GM19025 (cell line): ENCODE measurements at regions not wholly inside any gene's neighbourhood (a gene's known extent, or its start where the extent isn't known, plus 50 kb on each side); places are given as distances from the start of the nearest gene placed in this dataset.
A peak's percentile ranks its signal among the peaks of the same experiment; 100 is the strongest.
"Not testable (repeated sequence)": the region's sequence is repeated elsewhere in the genome, so short reads cannot be mapped to it uniquely, and the experiment has no call there.

ENCODE experiments used
- ATAC-seq: cut with Tn5 transposase; IDR thresholded peaks from one replicate; pipeline ENCODE4 v1.9.1; 2021; ENCODE audit warnings: mild to moderate bottlenecking, low read depth, moderate library complexity; ENCODE audit not compliant: unreplicated experiment

GRCh38 chr1:70666381-70667140, 255.5 kb downstream of the CTH start:
- ATAC-seq, result no peak

DNA sequence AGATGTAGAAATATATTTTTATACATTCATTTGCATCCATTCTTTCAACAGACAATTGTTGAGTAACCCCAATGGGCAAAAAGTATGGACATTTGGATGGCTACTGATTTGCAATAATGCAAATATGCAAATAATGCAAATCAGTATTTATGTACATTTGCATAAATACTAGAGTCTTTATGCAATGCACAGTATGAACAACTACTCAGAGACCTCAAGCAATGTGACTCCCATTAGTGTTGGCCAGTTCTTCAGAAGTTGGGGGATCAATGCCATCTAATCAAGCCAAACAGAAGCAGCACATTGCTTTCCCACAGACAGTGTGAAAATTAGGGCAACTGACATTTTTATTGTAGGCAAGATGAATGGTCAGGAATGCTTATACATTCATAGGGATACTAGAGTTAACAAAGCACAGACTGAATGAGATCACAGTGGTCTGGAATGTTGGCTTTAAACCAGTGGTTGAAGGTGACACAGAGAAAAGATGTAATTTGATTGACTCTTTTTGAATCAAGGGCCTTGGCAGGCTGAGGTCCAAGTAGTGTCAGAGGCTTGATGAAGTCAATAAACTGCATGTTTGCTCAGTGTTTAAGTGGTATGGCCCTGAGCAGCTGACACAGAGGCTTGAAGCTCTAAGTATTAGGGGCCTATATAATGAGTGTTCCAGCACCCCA, 256.6 kb downstream of the CTH start:
- ATAC-seq, result no peak

DNA sequence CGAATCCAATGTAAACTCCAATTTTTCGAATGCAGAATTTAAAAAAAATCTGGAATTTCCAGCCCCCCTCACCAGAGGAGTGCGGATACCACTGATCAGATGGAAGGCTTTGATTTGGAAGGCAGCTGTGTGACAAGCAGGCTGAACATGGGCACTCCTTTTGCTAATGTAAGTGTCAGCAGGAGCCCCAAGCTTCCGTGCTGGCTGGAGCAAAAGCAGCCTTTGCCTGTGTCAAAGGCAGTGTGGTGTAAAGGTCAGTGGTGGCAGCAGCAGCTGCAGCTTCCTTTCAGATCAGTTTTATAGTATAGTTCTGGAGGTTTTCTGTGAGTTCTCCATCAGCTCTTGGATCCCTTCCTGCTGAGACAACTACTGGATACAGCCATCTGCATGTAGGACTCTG, 259.9 kb downstream of the CTH start:
- no peak for ATAC-seq

DNA sequence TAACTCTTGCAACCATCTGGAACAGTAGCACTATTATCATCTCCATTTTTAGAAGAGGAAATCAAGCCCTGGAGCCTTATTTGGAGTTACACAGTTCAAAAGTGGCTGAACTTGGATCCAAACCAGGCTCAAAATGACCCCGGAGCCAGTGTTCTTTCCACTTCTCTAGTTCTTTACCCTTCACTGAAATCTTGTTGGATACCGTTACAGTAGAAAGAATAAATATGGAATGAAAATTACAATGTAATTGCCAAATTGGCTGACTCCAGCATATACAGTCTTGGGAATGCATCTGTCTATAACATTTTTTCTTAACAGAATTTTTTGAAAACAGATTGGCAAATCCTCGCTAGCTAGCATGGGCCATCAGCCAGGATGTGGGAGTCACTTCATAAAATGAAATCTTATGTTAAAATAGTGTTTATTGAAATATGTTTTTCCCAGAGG, 261.4 kb downstream of the CTH start:
- ATAC-seq, result no peak

GRCh38 chr1:70674941-70675685, 264.0 kb downstream of the CTH start:
- no peak for ATAC-seq

DNA sequence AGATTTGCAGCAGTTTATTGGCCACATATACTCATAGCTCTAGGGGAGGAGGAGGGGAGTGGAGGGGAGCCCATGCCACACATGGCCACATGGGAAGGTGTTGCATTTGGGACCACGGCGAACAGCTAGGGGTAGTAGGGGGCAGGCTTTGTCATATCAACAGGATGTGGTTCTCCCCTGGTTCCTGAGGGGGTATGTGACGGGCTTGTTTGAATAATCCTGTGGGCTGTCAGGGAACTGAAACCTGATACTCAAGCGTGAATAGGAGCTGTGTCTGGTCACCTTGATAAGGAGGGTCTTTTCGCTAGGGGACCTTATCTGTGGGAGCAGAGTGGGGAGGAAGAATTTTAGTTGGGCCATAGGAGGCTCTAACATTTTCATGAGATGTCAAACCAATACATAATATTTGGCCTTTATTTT, 264.7 kb downstream of the CTH start:
- ATAC-seq, result no peak

DNA sequence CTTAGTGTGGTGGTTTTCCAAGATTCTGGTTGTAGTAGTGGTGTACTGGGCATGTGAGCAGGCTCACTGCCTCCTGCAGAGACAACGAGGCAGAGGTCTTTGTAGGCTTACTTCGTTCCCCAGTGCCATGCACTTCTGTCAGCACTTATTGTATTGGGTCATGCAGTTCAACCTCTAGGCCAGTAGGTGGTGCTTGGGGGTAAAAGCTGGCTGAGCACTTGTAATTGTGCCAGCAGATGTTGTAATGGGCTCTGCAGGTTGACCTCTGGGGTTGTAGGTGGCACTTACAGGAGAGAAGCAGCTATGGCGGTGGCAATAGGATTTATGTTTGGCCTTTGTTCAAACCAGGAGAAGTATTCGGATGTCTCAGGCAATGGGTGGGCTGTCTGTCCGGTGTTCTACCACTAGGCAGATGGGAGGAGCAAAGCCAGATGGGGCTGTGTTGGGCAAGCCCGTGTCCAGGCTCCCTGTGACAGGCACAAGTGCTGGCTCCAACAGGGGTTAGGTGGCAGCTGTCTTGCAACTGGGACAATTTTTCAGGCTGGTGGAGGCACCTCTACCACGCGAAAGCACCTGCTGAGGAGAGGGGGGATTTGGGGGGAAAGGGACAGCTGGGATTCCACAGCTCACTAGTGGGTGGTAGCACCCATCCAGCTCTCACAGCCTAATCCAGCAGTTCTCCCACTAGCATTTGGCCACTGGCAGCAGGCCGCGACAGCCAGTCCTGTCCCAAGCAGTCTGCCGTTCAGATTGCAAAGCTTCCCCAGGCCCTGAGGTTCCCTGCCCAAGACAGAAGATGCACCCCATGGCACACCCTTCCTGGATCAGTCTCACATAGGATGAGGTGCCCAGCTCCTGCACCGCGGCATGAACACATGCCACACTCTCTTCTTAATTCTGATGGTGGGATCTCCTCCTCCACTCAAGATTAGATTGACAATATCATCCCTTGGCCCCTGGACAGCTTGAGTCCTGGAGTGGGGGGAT, 274.5 kb downstream of the CTH start:
- ATAC-seq, result peak; percentile 88

DNA sequence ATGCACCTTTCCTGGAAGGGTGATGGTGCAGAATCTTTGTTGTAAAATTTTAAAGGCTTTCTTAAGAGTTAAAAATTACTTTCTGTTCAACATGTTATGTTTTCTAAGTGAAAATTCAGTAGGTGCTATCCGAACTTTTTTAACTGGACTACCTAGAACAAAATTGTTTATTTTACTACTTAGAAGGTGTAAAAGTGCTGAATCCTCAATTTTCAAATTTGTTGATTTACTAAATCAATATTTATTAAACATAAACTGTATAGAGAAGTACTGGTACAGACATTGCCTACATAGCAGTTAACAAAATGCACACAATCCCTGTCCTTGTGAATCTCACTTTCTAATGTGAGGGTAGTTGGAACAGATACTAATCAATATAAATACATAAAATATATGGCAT, 277.5 kb downstream of the CTH start:
- no peak for ATAC-seq

- no peak for ATAC-seq
Measured at GRCh38 chr1:70706381-70707037, 295.4 kb downstream of the CTH start.

DNA sequence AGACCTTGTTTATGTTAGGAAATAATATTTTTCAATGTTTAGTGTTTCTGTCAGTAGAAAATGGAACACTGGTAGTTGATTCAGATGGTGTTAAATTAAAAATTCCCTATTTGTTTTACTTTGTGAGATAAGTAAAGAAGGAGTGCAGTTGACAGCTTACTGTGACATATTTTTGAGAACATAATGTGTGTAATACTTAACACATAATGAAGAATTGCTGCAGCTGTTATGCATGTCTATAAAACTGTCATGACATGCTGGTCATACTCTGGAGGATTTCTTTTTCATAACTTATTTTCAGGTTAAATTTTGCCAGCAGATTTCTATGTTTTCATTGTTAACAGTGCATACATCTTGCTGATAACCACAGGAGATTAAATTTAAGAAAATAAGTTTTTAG, 296.1 kb downstream of the CTH start:
- ATAC-seq, result no peak

DNA sequence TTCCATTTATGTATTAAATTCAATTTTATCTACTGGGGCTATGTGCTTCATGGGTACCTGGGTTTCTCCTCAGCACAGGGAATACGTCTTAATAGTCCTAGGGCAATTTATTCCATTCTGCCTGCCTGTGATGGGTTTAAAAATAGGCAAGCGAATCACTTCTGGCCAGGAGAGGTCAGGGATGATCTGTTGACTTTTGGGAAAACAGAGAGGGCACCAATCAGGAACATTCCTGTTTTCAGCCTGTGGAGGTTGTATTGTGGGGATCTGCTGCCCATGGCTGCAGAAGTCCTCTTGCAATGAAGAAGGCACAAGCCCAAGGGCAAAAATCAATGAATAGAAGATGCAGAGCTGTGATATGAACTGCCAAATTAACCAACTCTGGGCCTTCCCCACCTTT, 303.1 kb downstream of the CTH start:
- no peak for ATAC-seq

GRCh38 chr1:70717211-70717610, 306.1 kb downstream of the CTH start:
- no peak for ATAC-seq

GRCh38 chr1:70717656-70718055, 306.6 kb downstream of the CTH start:
- ATAC-seq, result no peak

- ATAC-seq, result no peak
Measured at GRCh38 chr1:70718086-70718630, 307.1 kb downstream of the CTH start.

GRCh38 chr1:70719154-70719553, 308.1 kb downstream of the CTH start:
- no peak for ATAC-seq

GRCh38 chr1:70720109-70720508, 309.0 kb downstream of the CTH start:
- ATAC-seq, result no peak

DNA sequence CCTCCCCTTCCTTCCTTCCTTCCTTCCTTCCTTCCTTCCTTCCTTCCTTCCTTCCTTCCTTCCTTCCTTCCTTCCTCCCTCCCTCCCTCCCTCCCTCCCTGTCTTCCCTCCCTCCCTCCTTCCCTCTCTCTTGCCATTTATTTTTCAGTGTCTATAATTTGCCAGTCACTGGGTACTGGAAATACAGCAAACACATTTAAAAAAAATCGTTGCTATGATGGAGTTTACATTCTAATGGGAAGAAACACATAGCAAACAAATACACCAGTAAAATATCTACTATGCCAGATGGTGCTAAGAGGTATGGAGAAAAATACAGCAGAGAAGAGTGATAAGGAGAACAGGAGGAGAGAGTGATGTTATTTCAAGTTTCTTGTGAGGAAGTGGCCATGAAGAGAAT, 309.5 kb downstream of the CTH start:
- no peak for ATAC-seq

DNA sequence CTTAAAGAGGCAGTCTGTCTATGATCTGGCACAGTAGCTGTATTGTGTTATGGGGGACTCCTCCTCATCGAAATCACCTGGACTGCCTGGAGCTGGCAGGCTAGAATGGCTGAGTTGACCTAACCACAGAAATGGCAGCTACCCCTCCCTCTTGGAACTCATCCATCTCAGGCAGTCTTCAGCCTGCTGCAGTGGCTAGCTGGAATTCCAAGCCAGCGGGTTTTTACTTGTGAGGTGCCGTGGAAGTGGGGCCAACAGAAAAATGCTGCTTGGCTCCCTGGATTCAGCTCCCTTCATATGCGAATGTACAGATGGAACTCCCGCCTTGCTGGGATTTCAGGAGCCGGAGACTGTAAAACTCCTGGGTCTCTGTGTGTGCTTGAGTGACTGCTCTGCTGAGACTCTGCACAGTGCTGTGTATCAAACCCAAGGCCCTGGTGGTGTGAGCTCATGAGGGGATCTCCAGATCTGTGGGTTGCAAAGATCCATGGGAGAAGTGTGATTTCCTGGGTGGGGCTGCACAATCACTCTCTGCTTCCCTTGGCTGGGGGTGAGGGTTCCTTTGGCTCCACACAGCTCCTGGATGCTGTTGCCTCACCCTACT, 316.9 kb downstream of the CTH start:
- no peak for ATAC-seq

DNA sequence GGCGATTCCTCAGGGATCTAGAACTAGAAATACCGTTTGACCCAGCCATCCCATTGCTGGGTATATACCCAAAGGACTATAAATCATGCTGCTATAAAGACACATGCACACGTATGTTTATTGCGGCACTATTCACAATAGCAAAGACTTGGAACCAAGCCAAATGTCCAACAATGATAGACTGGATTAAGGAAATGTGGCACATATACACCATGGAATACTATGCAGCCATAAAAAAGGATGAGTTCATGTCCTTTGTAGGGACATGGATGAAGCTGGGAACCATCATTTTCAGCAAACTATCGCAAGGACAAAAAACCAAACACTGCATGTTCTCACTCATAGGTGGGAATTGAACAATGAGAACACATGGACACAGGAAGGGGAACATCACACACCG, 311.1 kb downstream of the PTGER3 start:
- ATAC-seq, result not testable (repeated sequence)
